Activated CD4-positive, alpha-beta T cell treated with anti-CD3 and anti-CD28 coated beads for 4 hours (primary cell): ENCODE measurements at regions not wholly inside any gene's neighbourhood (a gene's known extent, or its start where the extent isn't known, plus 50 kb on each side); places are given as distances from the start of the nearest gene placed in this dataset.
"Not testable (repeated sequence)": the region's sequence is repeated elsewhere in the genome, so short reads cannot be mapped to it uniquely, and the experiment has no call there.

Experiments
- DNase-seq, 2 donors: peaks; one replicate each; pipeline ENCODE4 v3.0.0-alpha.2; 2020

DNA sequence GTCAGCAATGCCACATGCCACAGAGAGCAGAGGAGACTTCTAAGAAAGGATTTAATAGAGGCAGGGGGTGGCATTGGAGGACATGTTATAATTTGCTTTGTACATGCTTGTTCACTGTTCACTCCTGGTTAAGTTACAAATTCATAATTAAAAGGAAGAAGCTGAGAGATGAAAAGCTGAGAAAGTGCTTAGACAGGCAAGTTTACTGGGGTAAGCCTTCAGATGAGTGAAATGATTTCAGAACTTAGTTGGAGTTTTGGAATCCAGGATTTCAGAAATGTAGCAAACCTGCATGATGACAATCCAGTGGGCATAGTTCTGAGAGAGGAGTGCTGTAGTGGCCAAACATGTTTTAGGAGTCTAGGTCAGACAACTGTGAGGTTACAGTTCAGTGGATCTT lies 67.3 kb upstream of the FBXO33 start:
- no peak for DNase-seq

DNA sequence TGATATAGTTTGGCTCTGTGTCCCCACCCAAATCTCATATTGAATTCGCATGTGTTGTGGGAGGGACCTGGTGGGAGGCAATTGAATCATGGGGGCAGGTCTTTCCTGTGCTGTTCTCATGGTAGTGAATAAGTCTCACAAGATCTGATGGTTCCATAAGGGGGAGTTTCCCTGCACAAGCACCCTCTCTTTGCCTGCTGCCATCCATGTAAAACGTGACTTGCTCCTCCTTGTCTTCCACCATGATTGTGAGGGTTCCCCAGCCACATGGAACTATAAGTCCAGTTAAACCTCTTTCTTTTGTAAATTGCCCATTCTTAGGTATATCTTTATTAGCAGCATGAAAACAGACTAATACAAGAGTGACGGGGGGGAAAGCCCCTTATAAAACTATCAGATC lies 65.4 kb upstream of the FBXO33 start:
- DNase-seq: not testable (repeated sequence)

DNA sequence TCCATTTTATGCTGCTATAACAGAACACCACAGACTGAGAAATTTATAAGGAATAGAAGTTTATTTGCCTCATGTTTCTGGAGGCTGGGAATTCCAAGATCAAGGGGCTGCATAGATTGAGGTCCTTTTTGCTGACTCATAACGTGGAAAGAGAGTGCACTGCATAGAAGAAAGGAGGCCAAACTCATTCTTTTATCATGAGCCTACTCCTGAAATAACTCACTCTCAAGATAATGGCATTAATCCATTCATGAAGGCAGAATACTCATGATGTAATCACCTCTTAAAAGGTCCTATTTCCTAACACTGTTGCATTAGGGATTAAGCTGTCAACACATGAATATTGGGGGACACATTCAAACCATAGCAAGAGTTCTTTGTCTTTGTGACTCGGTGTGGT lies 60.0 kb upstream of the FBXO33 start:
- no peak for DNase-seq

DNA sequence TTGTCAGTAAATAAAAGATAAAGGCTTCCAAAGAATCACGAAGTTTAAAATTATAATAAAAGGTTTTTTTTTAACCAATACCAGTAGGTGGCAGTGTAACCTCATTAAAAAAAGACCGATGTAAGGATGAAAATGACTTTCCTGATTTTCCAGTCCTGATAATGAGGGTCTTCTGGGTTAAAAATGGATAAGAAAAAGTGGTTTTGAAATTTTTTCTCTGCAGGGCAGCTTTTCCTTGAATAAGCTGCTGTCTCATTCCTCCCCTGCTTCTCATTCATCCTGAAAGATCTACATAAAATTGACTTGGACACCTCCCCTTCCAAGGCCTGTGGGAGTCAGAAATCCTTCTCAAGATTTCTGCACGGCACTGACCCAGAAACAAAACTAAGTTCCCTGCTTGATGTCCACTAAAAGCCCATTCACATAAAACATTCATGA lies 58.9 kb upstream of the FBXO33 start:
- no peak for DNase-seq

DNA sequence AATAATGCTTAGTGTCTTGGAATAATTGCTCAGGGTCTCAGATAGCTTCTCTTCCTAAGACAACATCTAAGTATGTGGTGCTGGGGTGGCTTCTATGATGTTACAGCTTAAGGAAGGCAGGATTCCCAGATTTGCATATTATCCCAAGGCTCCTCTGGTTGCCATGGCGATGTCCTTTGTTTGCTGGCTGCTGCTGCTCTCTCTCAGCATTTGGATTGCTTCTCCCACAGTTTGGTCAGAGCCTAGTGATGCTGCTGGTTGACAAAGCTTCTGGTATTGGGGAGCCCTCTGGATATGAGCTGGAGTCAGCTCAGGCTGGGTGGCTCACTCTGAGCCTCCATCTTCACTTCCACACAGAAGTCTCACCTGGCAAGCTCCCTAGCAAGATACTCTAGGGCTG lies 56.4 kb upstream of the FBXO33 start:
- no peak for DNase-seq

DNA sequence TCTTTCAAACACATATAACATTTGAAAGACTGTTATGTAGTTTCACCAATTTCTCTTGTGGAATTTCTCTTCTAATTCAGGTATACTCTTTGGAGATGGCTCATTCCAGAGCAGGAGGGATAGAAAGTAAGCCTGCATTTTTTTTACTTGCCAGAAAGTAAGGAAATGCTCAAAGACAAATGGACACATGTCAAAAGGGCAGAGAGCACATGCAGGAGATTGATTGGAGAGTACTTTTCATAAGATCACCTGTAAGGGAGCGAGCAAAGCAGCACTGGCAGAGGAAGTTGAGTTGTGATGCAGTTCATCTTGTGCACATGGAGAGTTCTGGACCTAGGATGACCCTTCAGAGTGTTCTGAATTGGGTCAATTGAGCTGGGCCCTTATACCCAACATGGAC lies 51.4 kb upstream of the FBXO33 start:
- DNase-seq: no peak
